ENCODE measurements at regions not wholly inside any gene's neighbourhood (a gene's known extent, or its start where the extent isn't known, plus 50 kb on each side); places are given as distances from the start of the nearest gene placed in this dataset.
A peak's percentile ranks its signal among the peaks of the same experiment; 100 is the strongest.

- TF ChIP-seq REST (IDR thresholded peaks at IDR 0.05; ENCODE audit: borderline replicate concordance in 1 of 2, low read depth in 1 of 2, low read length in 2 of 2) (no peak), HMG20A (CRISPR knock-in tag; IDR thresholded peaks at IDR 0.05; ENCODE audit: borderline replicate concordance) (peak; percentile 33; the same call in 1 of the 2 replicates), RFX1 (IDR thresholded peaks at IDR 0.05) (no peak), IKZF5 (CRISPR knock-in tag; IDR thresholded peaks at IDR 0.05) (no peak), NR2F1 (CRISPR knock-in tag; IDR thresholded peaks at IDR 0.05) (no peak), ETV6 (CRISPR knock-in tag; conservative IDR thresholded peaks at IDR 0.05) (no peak), IRX3 (CRISPR knock-in tag; IDR thresholded peaks at IDR 0.05; ENCODE audit: borderline replicate concordance, low read depth) (no peak), ZNF224 (CRISPR knock-in tag; IDR thresholded peaks at IDR 0.05) (no peak), ZNF18 (CRISPR knock-in tag; IDR thresholded peaks at IDR 0.05; ENCODE audit: insufficient replicate concordance) (no peak), ZBTB38 (CRISPR knock-in tag; IDR thresholded peaks at IDR 0.05) (no peak), ZSCAN12 (CRISPR knock-in tag; IDR thresholded peaks at IDR 0.05) (no peak), REXO4 (CRISPR knock-in tag; IDR thresholded peaks at IDR 0.05; ENCODE audit: borderline replicate concordance) (no peak), TIGD3 (CRISPR knock-in tag; IDR thresholded peaks at IDR 0.05; ENCODE audit: borderline replicate concordance) (no peak), ZNF547 (CRISPR knock-in tag; IDR thresholded peaks at IDR 0.05) (no peak), ZBTB33 (CRISPR knock-in tag; IDR thresholded peaks at IDR 0.05) (no peak), ATF6 (CRISPR knock-in tag; conservative IDR thresholded peaks at IDR 0.05) (no peak), DNMT3B (CRISPR knock-in tag; conservative IDR thresholded peaks at IDR 0.05) (no peak), ZNF343 (CRISPR knock-in tag; IDR thresholded peaks at IDR 0.05) (no peak)
Measured at GRCh38 chr9:86406366-86406765, 52.2 kb upstream of the TUT7 start (continued).

Data from HepG2 (cell line).